H1 (cell line): ENCODE measurements at regions not wholly inside any gene's neighbourhood (a gene's known extent, or its start where the extent isn't known, plus 50 kb on each side); places are given as distances from the start of the nearest gene placed in this dataset.

Experiments
- CTCF ChIA-PET: fragments of 300-600 bp; sonication (Branson Sonifier 250); formaldehyde crosslinking; loops from one replicate; lab custom pipeline; 2021; ENCODE audit not compliant: partially characterized antibody; lab: Charles Lee
- POLR2A ChIA-PET: fragments of 300-600 bp; sonication (Branson Sonifier 250); formaldehyde crosslinking; loops from one replicate; lab custom pipeline; 2021; ENCODE audit warnings: inconsistent platforms; ENCODE audit not compliant: partially characterized antibody; lab: Charles Lee
- DNase-seq, 2 experiments: peaks; one replicate each; pipeline versions ENCODE4 v3.0.0 to v3.0.0-alpha.2; 2010 to 2022; ENCODE audit warnings: low spot score in 2 of 2, low read depth in 1 of 2, mixed read lengths in 1 of 2
- FAIRE-seq: peaks from 2 replicates; lab custom pipeline; 2011; peaks lifted over from hg19 to GRCh38; lab: Jason Lieb, UNC
- H2AFZ ChIP-seq: 2 replicates; pipeline ENCODE4 v1.8.1; 2012; ENCODE audit warnings: low read length, inconsistent platforms
- H2AK5ac ChIP-seq: 2 replicates; pipeline ENCODE4 v1.6.1; 2013; ENCODE audit warnings: low read depth, low read length
- H2BK120ac ChIP-seq: replicated peaks from 2 replicates; pipeline ENCODE3; 2013; ENCODE audit warnings: low read depth, low read length, inconsistent platforms
- H2BK12ac ChIP-seq: 2 replicates; pipeline ENCODE4 v1.6.1; 2013; ENCODE audit warnings: low read depth, low read length
- H2BK15ac ChIP-seq: 2 replicates; pipeline ENCODE4 v1.6.1; 2013; ENCODE audit warnings: low read length
- H2BK20ac ChIP-seq: 2 replicates; pipeline ENCODE4 v1.6.1; 2013; ENCODE audit warnings: low read length
- H2BK5ac ChIP-seq: 2 replicates; pipeline ENCODE4 v1.6.1; 2013; ENCODE audit warnings: low read depth, low read length
- H3K14ac ChIP-seq: 2 replicates; pipeline ENCODE4 v1.6.1; 2013; ENCODE audit warnings: inconsistent platforms; ENCODE audit not compliant: insufficient read length
- H3K18ac ChIP-seq: 2 replicates; pipeline ENCODE4 v1.6.1; 2013; ENCODE audit warnings: low read length; ENCODE audit errors: extremely low read depth
- H3K23ac ChIP-seq: 2 replicates; pipeline ENCODE4 v1.6.1; 2013; ENCODE audit warnings: inconsistent platforms; ENCODE audit not compliant: insufficient read length
- H3K23me2 ChIP-seq: 2 replicates; pipeline ENCODE4 v1.6.1; 2013; ENCODE audit warnings: low read depth, low read length
- H3K27ac ChIP-seq: 2 replicates; pipeline ENCODE4 v1.6.1; 2011; ENCODE audit warnings: low read depth, low read length, inconsistent platforms
- H3K27me3 ChIP-seq, 4 experiments: replicated peaks in 1 of 4; 1 replicate in 1 of 4; 2 replicates in 3 of 4; pipeline versions ENCODE4 v1.6.1 to v1.8.1; 2011 to 2013; ENCODE audit warnings: low read length in 3 of 4, mild to moderate bottlenecking in 3 of 4, inconsistent platforms in 2 of 4, mixed read lengths in 2 of 4, moderate library complexity in 1 of 4; ENCODE audit not compliant: control insufficient read depth in 3 of 4, insufficient read depth in 3 of 4; ENCODE audit errors: extremely low read depth in 1 of 4
- H3K36me3 ChIP-seq, 4 experiments: 2 replicates each; pipeline versions ENCODE4 v1.6.1 to v1.8.1; 2011 to 2013; ENCODE audit warnings: mild to moderate bottlenecking in 4 of 4, low read length in 3 of 4, moderate library complexity in 2 of 4, control low read depth in 1 of 4, inconsistent platforms in 1 of 4; ENCODE audit not compliant: insufficient read depth in 4 of 4, control insufficient read depth in 2 of 4
- H3K4ac ChIP-seq: replicated peaks from 2 replicates; pipeline ENCODE3; 2013; ENCODE audit warnings: low read length, low read depth, mixed read lengths, inconsistent platforms; ENCODE audit not compliant: insufficient read length
- H3K4me1 ChIP-seq, 4 experiments: replicated peaks in 1 of 4; 1 replicate in 1 of 4; 2 replicates in 3 of 4; pipeline versions ENCODE4 v1.6.1 to v1.8.1; 2011 to 2013; ENCODE audit warnings: low read length in 3 of 4, inconsistent platforms in 2 of 4, mixed read lengths in 1 of 4; ENCODE audit not compliant: insufficient read depth in 4 of 4, control insufficient read depth in 3 of 4
- H3K4me2 ChIP-seq, 2 experiments: 2 replicates each; pipeline versions ENCODE4 v1.6.1 to v1.8.1; 2011 to 2013; ENCODE audit warnings: low read depth in 2 of 2, low read length in 2 of 2, control low read depth in 1 of 2, inconsistent platforms in 1 of 2, mild to moderate bottlenecking in 1 of 2; ENCODE audit not compliant: insufficient read depth in 1 of 2
- H3K4me3 ChIP-seq, 4 experiments: fragments of 200-600, 300-600 bp in 1 of 4; sonication (generic), shearing (Covaris generic), sonication (Bioruptor Twin) in 1 of 4; 2 replicates each; pipeline versions ENCODE4 v1.5.1 to v1.8.1; 2011 to 2016; ENCODE audit warnings: low read length in 4 of 4, low read depth in 3 of 4, control low read depth in 2 of 4, inconsistent platforms in 2 of 4, mild to moderate bottlenecking in 2 of 4, mixed read lengths in 1 of 4, moderate library complexity in 1 of 4; ENCODE audit not compliant: insufficient read depth in 2 of 4; ENCODE audit errors: extremely low read depth in 1 of 4
- H3K56ac ChIP-seq: replicated peaks from 2 replicates; pipeline ENCODE3; 2013; ENCODE audit warnings: low read depth, mild to moderate bottlenecking, mixed read lengths, low read length, inconsistent platforms; ENCODE audit not compliant: insufficient read length
- H3K79me1 ChIP-seq: 2 replicates; pipeline ENCODE4 v1.6.1; 2013; ENCODE audit warnings: low read depth, low read length, control low read depth
- H3K79me2 ChIP-seq, 2 experiments: 2 replicates each; pipeline versions ENCODE4 v1.6.1 to v1.8.1; 2012 to 2013; ENCODE audit warnings: low read length in 2 of 2, mild to moderate bottlenecking in 2 of 2, inconsistent platforms in 1 of 2; ENCODE audit not compliant: insufficient read depth in 2 of 2, control insufficient read depth in 1 of 2
- H3K9ac ChIP-seq, 4 experiments: replicated peaks in 1 of 4; 1 replicate in 1 of 4; 2 replicates in 3 of 4; pipeline versions ENCODE4 v1.6.1 to v1.8.1; 2011 to 2013; ENCODE audit warnings: low read depth in 3 of 4, low read length in 3 of 4, control low read depth in 2 of 4, mild to moderate bottlenecking in 2 of 4, moderate library complexity in 2 of 4, inconsistent platforms in 1 of 4; ENCODE audit errors: extremely low read depth in 1 of 4
- H3K9me3 ChIP-seq, 2 experiments: 2 replicates each; pipeline versions ENCODE4 v1.6.1 to v1.8.1; 2012 to 2013; ENCODE audit warnings: mild to moderate bottlenecking in 2 of 2, moderate library complexity in 2 of 2, control low read depth in 1 of 2, inconsistent platforms in 1 of 2, low read depth in 1 of 2, low read length in 1 of 2, mixed read lengths in 1 of 2; ENCODE audit not compliant: insufficient read depth in 2 of 2
- H4K20me1 ChIP-seq, 2 experiments: replicated peaks in 1 of 2; 2 replicates each; pipeline versions ENCODE3 to v1.8.1; 2011 to 2013; ENCODE audit warnings: inconsistent platforms in 2 of 2, low read length in 2 of 2, mild to moderate bottlenecking in 1 of 2; ENCODE audit not compliant: insufficient read depth in 2 of 2, control insufficient read depth in 1 of 2
- H4K5ac ChIP-seq: 2 replicates; pipeline ENCODE4 v1.6.1; 2013; ENCODE audit warnings: low read length, low read depth, mixed read lengths, inconsistent platforms; ENCODE audit not compliant: insufficient read length
- H4K8ac ChIP-seq: 2 replicates; pipeline ENCODE4 v1.8.0; 2013; ENCODE audit warnings: mild to moderate bottlenecking, moderate library complexity, low read length, inconsistent platforms; ENCODE audit not compliant: insufficient read depth; ENCODE audit errors: extremely low read depth
- H4K91ac ChIP-seq: replicated peaks from 2 replicates; pipeline ENCODE3; 2013; ENCODE audit warnings: low read length, mixed read lengths, inconsistent platforms; ENCODE audit not compliant: insufficient read length
- BACH1 ChIP-seq: IDR thresholded peaks from 2 replicates; pipeline ENCODE4 v1.6.1; 2012; ENCODE audit warnings: low read length, improper control_type of control experiment
- CBX5 ChIP-seq: fragments of 300-800, 300-1000 bp; sonication (generic); IDR thresholded peaks from 2 replicates; pipeline ENCODE4 v1.7.1; 2016; ENCODE audit warnings: antibody characterized with exemption, low read length, low read depth
- EP300 ChIP-seq, 2 experiments: IDR thresholded peaks; 1 replicate in 1 of 2; 2 replicates in 1 of 2; pipeline ENCODE4 v1.6.1; 2011 to 2012; ENCODE audit warnings: low read depth in 2 of 2, low read length in 2 of 2, mild to moderate bottlenecking in 2 of 2, borderline replicate concordance in 1 of 2, inconsistent platforms in 1 of 2, moderate library complexity in 1 of 2
- FOSL1 ChIP-seq: IDR thresholded peaks from 2 replicates; pipeline ENCODE4 v1.6.1; 2011; ENCODE audit warnings: mild to moderate bottlenecking, low read depth, low read length, moderate library complexity; ENCODE audit not compliant: insufficient read depth
- JUND ChIP-seq: IDR thresholded peaks from 2 replicates; pipeline ENCODE4 v1.6.1; 2011; ENCODE audit warnings: mild to moderate bottlenecking, improper control_type of control experiment, low read length
- MAFK ChIP-seq: IDR thresholded peaks from 2 replicates; pipeline ENCODE4 v1.6.1; 2012; ENCODE audit warnings: low read depth, mild to moderate bottlenecking, improper control_type of control experiment, low read length
- RBBP5 ChIP-seq: IDR thresholded peaks from 2 replicates; pipeline ENCODE4 v1.7.1; 2012; ENCODE audit warnings: low read depth, mild to moderate bottlenecking, inconsistent platforms, low read length, moderate library complexity, borderline replicate concordance
- RFX5 ChIP-seq: IDR thresholded peaks from 2 replicates; pipeline ENCODE4 v1.6.1; 2011; ENCODE audit warnings: low read depth, low read length, improper control_type of control experiment, borderline replicate concordance
- RNF2 ChIP-seq: fragments of 200-900, 300-1000 bp; sonication (generic); IDR thresholded peaks from 2 replicates; pipeline ENCODE4 v1.7.1; 2016; ENCODE audit warnings: borderline replicate concordance, low read depth, mild to moderate bottlenecking, antibody characterized with exemption, low read length; ENCODE audit not compliant: poor library complexity, severe bottlenecking; ENCODE audit errors: missing control alignments
- SIN3A ChIP-seq, 2 experiments: IDR thresholded peaks in 1 of 2; conservative IDR thresholded peaks in 1 of 2; 2 replicates each; pipeline ENCODE4 v1.6.1; 2011 to 2012; ENCODE audit warnings: low read length in 2 of 2, improper control_type of control experiment in 1 of 2, low read depth in 1 of 2, mild to moderate bottlenecking in 1 of 2
- SP1 ChIP-seq: IDR thresholded peaks from 2 replicates; pipeline ENCODE4 v1.6.1; 2011; ENCODE audit warnings: low read depth, low read length
- TBP ChIP-seq: IDR thresholded peaks from 2 replicates; pipeline ENCODE4 v1.6.1; 2011; ENCODE audit warnings: low read depth, low read length, improper control_type of control experiment
- TCF12 ChIP-seq: IDR thresholded peaks from 2 replicates; pipeline ENCODE4 v1.6.1; 2011; ENCODE audit warnings: low read depth, mild to moderate bottlenecking, low read length
- USF2 ChIP-seq: IDR thresholded peaks from 2 replicates; pipeline ENCODE4 v1.6.1; 2011; ENCODE audit warnings: low read length, improper control_type of control experiment
- WGBS, 2 experiments: shearing (Covaris generic) in 1 of 2; methylation state at CpG; one replicate each; pipeline versions ENCODE4 v1.1.6 to v1.1.7; 2013 to 2015; ENCODE audit warnings: low lambda C conversion rate in 2 of 2, mixed read lengths in 2 of 2, inconsistent platforms in 1 of 2, low coverage in 1 of 2, missing lambda C conversion rate in 1 of 2; ENCODE audit not compliant: insufficient replicate concordance in 2 of 2, insufficient coverage in 1 of 2, insufficient read length in 1 of 2; ENCODE audit errors: extremely low coverage in 1 of 2, missing lambda C conversion rate in 1 of 2; 5-methylcytosine and 5-hydroxymethylcytosine counted together

DNA sequence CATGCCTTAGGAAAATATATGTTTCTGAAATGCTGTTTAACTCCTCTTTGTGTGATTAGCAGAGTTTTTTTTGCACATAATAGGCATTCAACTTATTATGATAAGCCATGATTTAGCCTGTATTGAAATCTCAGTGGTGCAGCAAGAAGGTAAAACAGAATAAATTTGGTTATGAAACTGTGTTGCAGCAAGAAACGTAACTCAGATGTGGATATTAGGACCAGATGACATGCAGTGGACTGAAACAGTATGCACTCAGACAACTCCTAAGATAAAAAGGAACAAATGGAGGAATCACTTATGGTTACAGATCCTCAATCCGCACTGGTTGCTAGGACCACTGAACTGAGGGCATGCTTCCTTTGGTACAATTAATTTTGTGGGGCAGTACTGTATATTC lies 254.2 kb upstream of the HSF2 start:
- H3K4me1 ChIP-seq = no peaks in the 10 kb centered on the region
- CTCF ChIA-PET = no interaction called here
- TF ChIP-seq RNF2 = no peak
- TF ChIP-seq SP1 = no peak
- no peak for TF ChIP-seq TBP
- no peak for TF ChIP-seq TCF12
- TF ChIP-seq RFX5 = no peak
- no peak for TF ChIP-seq USF2
- no peak for TF ChIP-seq MAFK
- TF ChIP-seq FOSL1 = no peak
- TF ChIP-seq CBX5 = no peak
- TF ChIP-seq EP300 (IDR thresholded peaks at IDR 0.05; ENCODE audit: borderline replicate concordance in 1 of 2, low read depth in 2 of 2, low read length in 2 of 2) = no peak
- TF ChIP-seq RBBP5 = no peak
- TF ChIP-seq BACH1 = no peak
- no peak for TF ChIP-seq SIN3A (conservative IDR thresholded peaks at IDR 0.05 in 1 of 2, IDR thresholded peaks at IDR 0.05 in 1 of 2; ENCODE audit: low read depth in 1 of 2, low read length in 2 of 2)
- no peak for TF ChIP-seq JUND

More for the DNA sequence above, 254.2 kb upstream of the HSF2 start:
- H3K4me2 ChIP-seq = no peak overlapping the region
- FAIRE-seq (no peak), DNase-seq (no peak)
- H3K23ac ChIP-seq = no peak overlapping the region
- H3K4me3 ChIP-seq = no peak overlapping the region
- no peaks in the 10 kb centered on the region for H3K36me3 ChIP-seq
- H3K23me2 ChIP-seq = no peaks in the 10 kb centered on the region
- H3K56ac ChIP-seq = no peak overlapping the region
- no peak overlapping the region for H2BK15ac ChIP-seq
- H3K9ac ChIP-seq = no peak overlapping the region
- H3K9me3 ChIP-seq = no peaks in the 10 kb centered on the region
- H3K79me2 ChIP-seq = no peaks in the 10 kb centered on the region
- WGBS, 2 experiments = 88% methylated on average over 2 of the region's 2 CpGs; no CpG with 5 or more reads in 1 of the 2 experiments
- no peak overlapping the region for H2BK120ac ChIP-seq
- no peak overlapping the region for H2BK20ac ChIP-seq
- no peak overlapping the region for H3K14ac ChIP-seq
- H3K27me3 ChIP-seq = no peaks in the 10 kb centered on the region
- no peaks in the 10 kb centered on the region for H3K79me1 ChIP-seq
- POLR2A ChIA-PET = no interaction called here
- no peak overlapping the region for H2BK5ac ChIP-seq
- no peaks in the 10 kb centered on the region for H4K20me1 ChIP-seq
- no peak overlapping the region for H2AFZ ChIP-seq
- H2AK5ac ChIP-seq = no peak overlapping the region
- no peak overlapping the region for H3K18ac ChIP-seq
- no peak overlapping the region for H4K8ac ChIP-seq
- no peak overlapping the region for H3K27ac ChIP-seq
- no peak overlapping the region for H4K5ac ChIP-seq
- H3K4ac ChIP-seq = no peak overlapping the region
- no peak overlapping the region for H2BK12ac ChIP-seq
- no peak overlapping the region for H4K91ac ChIP-seq
